ENCODE measurements at regions not wholly inside any gene's neighbourhood (a gene's known extent, or its start where the extent isn't known, plus 50 kb on each side); places are given as distances from the start of the nearest gene placed in this dataset.

GRCh38 chr15:37574985-37575384 lies 359.5 kb upstream of the TMCO5A start:
- Histone ChIP-seq H3K27me3 (replicated peaks; ENCODE audit: insufficient read depth) (no peaks in the 10 kb centered on the region), H3K4me1 (ENCODE audit: control insufficient read depth in 1 of 2, low read depth in 2 of 2) (no peaks in the 10 kb centered on the region), H3K4me3 (no peak overlapping the region), H3K9me3 (no peaks in the 10 kb centered on the region), H3K27ac (no peak overlapping the region), H3K36me3 (no peaks in the 10 kb centered on the region)
- no peak for DNase-seq (ENCODE audit: low spot score)
- no peak for ATAC-seq (ENCODE audit: insufficient number of reproducible peaks, low FRiP score, low read depth)
- TF ChIP-seq, protein P1, sequence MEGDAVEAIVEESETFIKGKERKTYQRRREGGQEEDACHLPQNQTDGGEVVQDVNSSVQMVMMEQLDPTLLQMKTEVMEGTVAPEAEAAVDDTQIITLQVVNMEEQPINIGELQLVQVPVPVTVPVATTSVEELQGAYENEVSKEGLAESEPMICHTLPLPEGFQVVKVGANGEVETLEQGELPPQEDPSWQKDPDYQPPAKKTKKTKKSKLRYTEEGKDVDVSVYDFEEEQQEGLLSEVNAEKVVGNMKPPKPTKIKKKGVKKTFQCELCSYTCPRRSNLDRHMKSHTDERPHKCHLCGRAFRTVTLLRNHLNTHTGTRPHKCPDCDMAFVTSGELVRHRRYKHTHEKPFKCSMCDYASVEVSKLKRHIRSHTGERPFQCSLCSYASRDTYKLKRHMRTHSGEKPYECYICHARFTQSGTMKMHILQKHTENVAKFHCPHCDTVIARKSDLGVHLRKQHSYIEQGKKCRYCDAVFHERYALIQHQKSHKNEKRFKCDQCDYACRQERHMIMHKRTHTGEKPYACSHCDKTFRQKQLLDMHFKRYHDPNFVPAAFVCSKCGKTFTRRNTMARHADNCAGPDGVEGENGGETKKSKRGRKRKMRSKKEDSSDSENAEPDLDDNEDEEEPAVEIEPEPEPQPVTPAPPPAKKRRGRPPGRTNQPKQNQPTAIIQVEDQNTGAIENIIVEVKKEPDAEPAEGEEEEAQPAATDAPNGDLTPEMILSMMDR (IDR thresholded peaks at IDR 0.05): no peak

DNA sequence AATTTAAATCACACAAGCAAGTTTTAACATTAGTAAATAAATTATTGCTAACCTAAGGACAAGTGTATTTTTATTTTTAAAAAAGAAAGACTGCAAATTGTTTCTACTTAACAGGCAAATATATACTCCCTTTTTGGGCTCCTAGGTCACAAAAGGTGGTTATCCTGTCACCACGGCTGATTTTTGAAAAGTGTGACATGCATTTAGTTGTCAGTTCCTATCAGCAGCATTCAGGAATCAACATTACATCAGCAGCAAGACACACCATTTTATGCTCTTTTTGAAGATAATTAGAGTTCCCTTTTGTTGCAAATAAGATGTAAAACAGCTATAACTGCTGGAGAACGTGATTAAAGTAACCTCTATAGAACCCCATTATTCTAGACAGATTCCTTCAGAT lies 357.5 kb upstream of the TMCO5A start:
- DNase-seq (ENCODE audit: low spot score) (no peak), ATAC-seq (ENCODE audit: insufficient number of reproducible peaks, low FRiP score, low read depth) (no peak)
- TF ChIP-seq, protein P1 (IDR thresholded peaks at IDR 0.05): no peak
- Histone ChIP-seq H3K36me3 (no peaks in the 10 kb centered on the region), H3K27me3 (replicated peaks; ENCODE audit: insufficient read depth) (no peaks in the 10 kb centered on the region), H3K27ac (no peak overlapping the region), H3K9me3 (no peaks in the 10 kb centered on the region), H3K4me1 (ENCODE audit: control insufficient read depth in 1 of 2, low read depth in 2 of 2) (no peaks in the 10 kb centered on the region), H3K4me3 (no peak overlapping the region)

- ATAC-seq (ENCODE audit: insufficient number of reproducible peaks, low FRiP score, low read depth) (no peak), DNase-seq (ENCODE audit: low spot score) (no peak)
- H3K36me3 ChIP-seq: no peaks in the 10 kb centered on the region
- no peaks in the 10 kb centered on the region for H3K4me1 ChIP-seq (ENCODE audit: control insufficient read depth in 1 of 2, low read depth in 2 of 2)
- no peak overlapping the region for H3K27ac ChIP-seq
- no peaks in the 10 kb centered on the region for H3K9me3 ChIP-seq
- no peak overlapping the region for H3K4me3 ChIP-seq
- TF ChIP-seq, protein P1 (IDR thresholded peaks at IDR 0.05): no peak
- no peaks in the 10 kb centered on the region for H3K27me3 ChIP-seq (replicated peaks; ENCODE audit: insufficient read depth)
Observed at GRCh38 chr15:37581866-37582532, 352.4 kb upstream of the TMCO5A start.

DNA sequence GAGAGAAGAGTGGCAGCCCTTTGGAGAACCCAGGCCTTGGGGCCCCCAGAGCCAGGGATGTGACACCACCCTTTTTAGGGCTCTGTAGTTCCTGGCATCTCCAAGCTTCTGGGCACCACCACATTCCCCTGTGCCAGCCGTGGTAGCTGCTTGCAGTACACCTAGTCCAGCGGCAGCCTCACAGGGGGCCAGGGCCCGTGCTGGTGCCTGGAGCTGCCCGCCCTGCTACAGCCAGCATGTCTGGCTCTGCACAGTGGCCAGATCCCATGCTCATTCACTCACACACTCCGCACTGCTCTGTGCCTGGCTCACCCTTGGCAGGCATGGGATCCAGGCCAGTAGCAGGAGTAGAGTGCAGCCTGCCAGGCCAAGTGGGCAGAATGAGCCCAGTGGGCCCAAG lies 351.6 kb upstream of the TMCO5A start:
- Histone ChIP-seq H3K27ac (no peak overlapping the region), H3K4me3 (no peak overlapping the region), H3K27me3 (replicated peaks; ENCODE audit: insufficient read depth) (no peaks in the 10 kb centered on the region), H3K4me1 (ENCODE audit: control insufficient read depth in 1 of 2, low read depth in 2 of 2) (no peaks in the 10 kb centered on the region), H3K36me3 (no peaks in the 10 kb centered on the region), H3K9me3 (no peaks in the 10 kb centered on the region)
- no peak for ATAC-seq (ENCODE audit: insufficient number of reproducible peaks, low FRiP score, low read depth)
- TF ChIP-seq, protein P1 (IDR thresholded peaks at IDR 0.05): no peak
- no peak for DNase-seq (ENCODE audit: low spot score)

- Histone ChIP-seq H3K27me3 (replicated peaks; ENCODE audit: insufficient read depth) (no peaks in the 10 kb centered on the region), H3K4me1 (ENCODE audit: control insufficient read depth in 1 of 2, low read depth in 2 of 2) (no peaks in the 10 kb centered on the region), H3K9me3 (no peaks in the 10 kb centered on the region), H3K4me3 (no peak overlapping the region), H3K27ac (no peak overlapping the region), H3K36me3 (no peaks in the 10 kb centered on the region)
- TF ChIP-seq, protein P1 (IDR thresholded peaks at IDR 0.05): no peak
- ATAC-seq (ENCODE audit: insufficient number of reproducible peaks, low FRiP score, low read depth) (no peak), DNase-seq (ENCODE audit: low spot score) (no peak)
Observed at GRCh38 chr15:37586011-37586583, 348.3 kb upstream of the TMCO5A start.
